OCI-LY3 (cell line): ENCODE measurements at regions not wholly inside any gene's neighbourhood (a gene's known extent, or its start where the extent isn't known, plus 50 kb on each side); places are given as distances from the start of the nearest gene placed in this dataset.

Source experiments
- EZH2phosphoT487 ChIP-seq: fragments of 200-600 bp; shearing (Covaris generic); IDR thresholded peaks from 2 replicates; pipeline ENCODE4 v1.6.1; 2018; ENCODE audit warnings: antibody characterized with exemption, mixed run types, low read depth
- TF ChIP-seq, protein P1 (sequence below): fragments of 200-600, 300-600 bp; sonication (generic); IDR thresholded peaks from 2 replicates; pipeline ENCODE4 v1.5.1; 2014; ENCODE audit warnings: antibody characterized with exemption, low read length, low read depth

GRCh38 chr5:174384509-174384947 lies 339.0 kb downstream of the NSG2 start:
- TF ChIP-seq, protein P1, sequence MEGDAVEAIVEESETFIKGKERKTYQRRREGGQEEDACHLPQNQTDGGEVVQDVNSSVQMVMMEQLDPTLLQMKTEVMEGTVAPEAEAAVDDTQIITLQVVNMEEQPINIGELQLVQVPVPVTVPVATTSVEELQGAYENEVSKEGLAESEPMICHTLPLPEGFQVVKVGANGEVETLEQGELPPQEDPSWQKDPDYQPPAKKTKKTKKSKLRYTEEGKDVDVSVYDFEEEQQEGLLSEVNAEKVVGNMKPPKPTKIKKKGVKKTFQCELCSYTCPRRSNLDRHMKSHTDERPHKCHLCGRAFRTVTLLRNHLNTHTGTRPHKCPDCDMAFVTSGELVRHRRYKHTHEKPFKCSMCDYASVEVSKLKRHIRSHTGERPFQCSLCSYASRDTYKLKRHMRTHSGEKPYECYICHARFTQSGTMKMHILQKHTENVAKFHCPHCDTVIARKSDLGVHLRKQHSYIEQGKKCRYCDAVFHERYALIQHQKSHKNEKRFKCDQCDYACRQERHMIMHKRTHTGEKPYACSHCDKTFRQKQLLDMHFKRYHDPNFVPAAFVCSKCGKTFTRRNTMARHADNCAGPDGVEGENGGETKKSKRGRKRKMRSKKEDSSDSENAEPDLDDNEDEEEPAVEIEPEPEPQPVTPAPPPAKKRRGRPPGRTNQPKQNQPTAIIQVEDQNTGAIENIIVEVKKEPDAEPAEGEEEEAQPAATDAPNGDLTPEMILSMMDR, result no peak
- no peak for TF ChIP-seq EZH2phosphoT487
